PC-3 (cell line): ENCODE measurements at regions not wholly inside any gene's neighbourhood (a gene's known extent, or its start where the extent isn't known, plus 50 kb on each side); places are given as distances from the start of the nearest gene placed in this dataset.

ENCODE experiments used
- EZH2 ChIP-seq: fragments of 300-600 bp; sonication (generic); IDR thresholded peaks from one replicate; pipeline ENCODE4 v1.6.1; 2017; ENCODE audit warnings: antibody characterized with exemption, mild to moderate bottlenecking, low read length; ENCODE audit not compliant: unreplicated experiment
- EZH2phosphoT487 ChIP-seq: fragments of 300-600 bp; sonication (generic); IDR thresholded peaks from 2 replicates; pipeline ENCODE4 v1.6.1; 2018; ENCODE audit warnings: mild to moderate bottlenecking, antibody characterized with exemption, low read length, borderline replicate concordance
- TF ChIP-seq, protein P1 (sequence below): fragments of 300-600 bp; sonication (generic); conservative IDR thresholded peaks from 2 replicates; pipeline ENCODE4 v1.5.1; 2017; ENCODE audit warnings: antibody characterized with exemption, low read depth, mild to moderate bottlenecking, low read length

DNA sequence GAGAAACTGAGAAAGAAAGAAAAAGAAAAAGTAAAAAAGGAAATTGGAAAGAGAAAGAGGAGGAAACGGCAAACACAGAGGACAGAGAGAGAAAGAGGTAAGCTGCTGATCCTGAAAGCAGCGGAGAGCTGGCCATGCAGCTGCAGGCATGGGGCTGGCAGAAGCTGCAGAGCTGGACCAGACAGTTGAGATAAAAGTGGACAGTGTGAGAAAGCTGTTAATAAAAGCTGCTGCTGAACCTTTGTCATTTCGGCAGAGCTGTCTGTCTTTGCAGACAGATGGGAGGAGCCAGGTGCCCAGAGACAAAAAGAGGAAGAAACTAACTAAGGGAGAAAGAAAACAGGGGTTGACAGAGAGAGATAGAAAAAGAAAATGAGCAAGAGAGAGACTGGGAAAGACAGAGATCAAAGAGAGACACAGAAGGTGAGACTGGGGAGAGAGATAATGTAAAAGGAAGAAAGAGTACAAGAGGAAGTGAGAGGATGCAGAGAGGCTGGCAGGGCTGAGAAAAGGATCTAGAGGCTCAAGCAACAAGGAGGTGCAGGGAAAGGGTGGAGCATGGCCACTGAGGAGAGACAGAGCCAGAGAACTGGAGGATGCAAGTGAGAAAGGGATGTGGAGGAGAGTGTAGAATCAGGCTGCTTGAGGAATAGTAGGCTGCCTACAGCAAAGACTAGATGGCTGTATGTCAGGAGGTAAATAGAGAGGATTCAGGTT lies 376.8 kb upstream of the FGF16 start:
- no peak for TF ChIP-seq EZH2phosphoT487
- TF ChIP-seq, protein P1, sequence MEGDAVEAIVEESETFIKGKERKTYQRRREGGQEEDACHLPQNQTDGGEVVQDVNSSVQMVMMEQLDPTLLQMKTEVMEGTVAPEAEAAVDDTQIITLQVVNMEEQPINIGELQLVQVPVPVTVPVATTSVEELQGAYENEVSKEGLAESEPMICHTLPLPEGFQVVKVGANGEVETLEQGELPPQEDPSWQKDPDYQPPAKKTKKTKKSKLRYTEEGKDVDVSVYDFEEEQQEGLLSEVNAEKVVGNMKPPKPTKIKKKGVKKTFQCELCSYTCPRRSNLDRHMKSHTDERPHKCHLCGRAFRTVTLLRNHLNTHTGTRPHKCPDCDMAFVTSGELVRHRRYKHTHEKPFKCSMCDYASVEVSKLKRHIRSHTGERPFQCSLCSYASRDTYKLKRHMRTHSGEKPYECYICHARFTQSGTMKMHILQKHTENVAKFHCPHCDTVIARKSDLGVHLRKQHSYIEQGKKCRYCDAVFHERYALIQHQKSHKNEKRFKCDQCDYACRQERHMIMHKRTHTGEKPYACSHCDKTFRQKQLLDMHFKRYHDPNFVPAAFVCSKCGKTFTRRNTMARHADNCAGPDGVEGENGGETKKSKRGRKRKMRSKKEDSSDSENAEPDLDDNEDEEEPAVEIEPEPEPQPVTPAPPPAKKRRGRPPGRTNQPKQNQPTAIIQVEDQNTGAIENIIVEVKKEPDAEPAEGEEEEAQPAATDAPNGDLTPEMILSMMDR: no peak
- no peak for TF ChIP-seq EZH2
